ENCODE measurements at regions not wholly inside any gene's neighbourhood (a gene's known extent, or its start where the extent isn't known, plus 50 kb on each side); places are given as distances from the start of the nearest gene placed in this dataset.

DNA sequence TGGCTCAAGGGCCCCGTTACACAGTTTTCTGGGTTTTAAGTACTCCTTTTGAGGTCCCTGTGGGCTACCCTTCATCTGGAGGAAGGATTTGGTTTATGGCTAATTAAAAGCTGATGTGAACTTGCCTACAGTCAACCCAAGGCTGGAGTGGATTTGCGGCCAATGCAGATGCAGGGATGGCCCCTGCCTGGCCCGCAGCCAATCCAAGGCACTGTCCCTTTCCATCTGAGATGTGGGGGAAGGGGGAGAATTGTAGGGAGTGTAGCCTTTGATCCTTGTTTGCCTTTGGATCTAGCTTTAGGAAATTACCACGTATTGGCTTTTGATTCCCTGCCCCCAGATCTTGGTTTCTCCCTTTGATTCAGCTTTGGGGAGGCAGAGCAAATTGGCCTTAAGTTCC is 128.0 kb upstream of the GGTLC1 start:
- Histone ChIP-seq H3K27me3 (peaks cover 8% of the 10 kb centered on the region), H3K36me3 (no peaks in the 10 kb centered on the region), H3K9me3 (no peaks in the 10 kb centered on the region), H3K27ac (no peak overlapping the region), H3K4me3 (no peak overlapping the region), H3K4me1 (peaks cover 0 to 17% (median 13%) of the 10 kb centered on the region in 3 donors)
- ATAC-seq, result no peak
- TF ChIP-seq POLR2A (IDR thresholded peaks at IDR 0.05), result no peak
- no peak for TF ChIP-seq CTCF (IDR thresholded peaks at IDR 0.05)
- TF ChIP-seq EP300 (IDR thresholded peaks at IDR 0.05), result no peak
- no peak for TF ChIP-seq POLR2AphosphoS5 (IDR thresholded peaks at IDR 0.05)
- 86 to 94% methylated on average over 1 to 3 of the region's 4 CpGs for WGBS, 2 donors (ENCODE audit: low coverage in 1 of 2)

- 69% methylated on average over 2 of the region's 7 CpGs; no CpG with 5 or more reads in 1 of the 2 donors for WGBS, 2 donors (ENCODE audit: low coverage in 1 of 2)
- no peak for ATAC-seq
- H3K4me1 ChIP-seq, result no peaks in the 10 kb centered on the region
- TF ChIP-seq CTCF (IDR thresholded peaks at IDR 0.05) (no peak), POLR2A (IDR thresholded peaks at IDR 0.05) (no peak), EP300 (IDR thresholded peaks at IDR 0.05) (no peak), POLR2AphosphoS5 (IDR thresholded peaks at IDR 0.05) (no peak)
- H3K27me3 ChIP-seq, result no peaks in the 10 kb centered on the region
- H3K27ac ChIP-seq, result no peak overlapping the region
- no peaks in the 10 kb centered on the region for H3K36me3 ChIP-seq
- H3K9me3 ChIP-seq, result no peaks in the 10 kb centered on the region
- no peak overlapping the region for H3K4me3 ChIP-seq
Observed at GRCh38 chr20:24112360-24112759, 123.8 kb upstream of the GGTLC1 start.

GRCh38 chr20:24111858-24112257 is 123.3 kb upstream of the GGTLC1 start:
- H3K27me3 ChIP-seq, result no peaks in the 10 kb centered on the region
- WGBS, 2 donors (ENCODE audit: low coverage in 1 of 2), result 80% methylated on average over 1 to 2 of the region's 5 CpGs
- no peaks in the 10 kb centered on the region for H3K4me1 ChIP-seq
- TF ChIP-seq POLR2AphosphoS5 (IDR thresholded peaks at IDR 0.05) (no peak), CTCF (IDR thresholded peaks at IDR 0.05) (no peak), EP300 (IDR thresholded peaks at IDR 0.05) (no peak), POLR2A (IDR thresholded peaks at IDR 0.05) (no peak)
- no peak for ATAC-seq
- no peaks in the 10 kb centered on the region for H3K36me3 ChIP-seq
- no peaks in the 10 kb centered on the region for H3K9me3 ChIP-seq
- no peak overlapping the region for H3K27ac ChIP-seq
- no peak overlapping the region for H3K4me3 ChIP-seq

DNA sequence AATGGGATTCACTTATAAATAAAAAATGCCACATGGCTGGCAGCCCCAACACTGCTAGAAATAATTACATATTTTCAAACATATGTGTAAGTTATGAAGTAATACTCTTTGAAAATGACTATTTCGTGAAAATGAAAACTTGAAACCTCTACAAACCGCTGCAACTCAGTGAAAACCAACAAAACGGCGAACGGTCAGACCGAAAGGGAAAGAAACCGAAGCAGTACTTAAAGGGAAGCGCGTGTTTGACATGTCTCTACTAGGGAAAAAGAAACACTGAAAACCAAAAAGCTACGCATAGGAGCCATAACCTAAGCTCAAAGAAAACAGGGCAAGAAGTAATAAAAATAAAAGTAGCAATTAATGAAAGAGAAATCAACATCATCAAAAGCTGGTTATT is 121.0 kb upstream of the GGTLC1 start:
- 86 to 100% methylated on average over 5 to 10 of the region's 10 CpGs for WGBS, 2 donors (ENCODE audit: low coverage in 1 of 2)
- no peaks in the 10 kb centered on the region for H3K36me3 ChIP-seq
- H3K4me1 ChIP-seq, result no peaks in the 10 kb centered on the region
- no peaks in the 10 kb centered on the region for H3K9me3 ChIP-seq
- H3K4me3 ChIP-seq, result no peak overlapping the region
- no peak overlapping the region for H3K27ac ChIP-seq
- no peak for ATAC-seq
- no peak for TF ChIP-seq POLR2AphosphoS5 (IDR thresholded peaks at IDR 0.05)
- no peak for TF ChIP-seq POLR2A (IDR thresholded peaks at IDR 0.05)
- no peak for TF ChIP-seq CTCF (IDR thresholded peaks at IDR 0.05)
- TF ChIP-seq EP300 (IDR thresholded peaks at IDR 0.05), result no peak
- peaks cover 13% of the 10 kb centered on the region for H3K27me3 ChIP-seq

DNA sequence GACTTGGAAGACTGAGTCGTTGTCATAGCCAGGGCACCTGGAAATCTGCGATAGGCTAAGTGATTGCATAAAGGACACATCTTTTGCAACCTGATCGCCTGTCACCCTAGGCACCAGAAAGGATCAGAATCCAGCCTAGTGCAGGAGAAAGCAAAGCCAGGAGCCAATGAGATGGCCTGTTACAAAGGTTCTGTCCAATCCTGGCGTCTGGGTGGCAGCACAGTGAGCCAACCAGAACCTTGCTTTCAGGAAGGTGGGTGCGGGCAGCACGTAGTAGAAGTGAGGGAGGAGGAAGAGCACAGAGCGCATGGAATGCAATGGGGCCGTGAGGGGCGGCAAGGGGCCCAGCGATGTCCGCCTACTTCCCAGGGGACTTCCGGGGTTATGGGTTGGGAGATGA is 120.4 kb upstream of the GGTLC1 start:
- no peaks in the 10 kb centered on the region for H3K4me1 ChIP-seq
- no peak overlapping the region for H3K4me3 ChIP-seq
- peaks cover 18% of the 10 kb centered on the region for H3K27me3 ChIP-seq
- H3K27ac ChIP-seq, result no peak overlapping the region
- no peaks in the 10 kb centered on the region for H3K9me3 ChIP-seq
- WGBS, 2 donors (ENCODE audit: low coverage in 1 of 2), result 90 to 94% methylated on average over 7 to 8 of the region's 12 CpGs
- no peaks in the 10 kb centered on the region for H3K36me3 ChIP-seq
- no peak for ATAC-seq
- TF ChIP-seq EP300 (IDR thresholded peaks at IDR 0.05), result no peak
- TF ChIP-seq CTCF (IDR thresholded peaks at IDR 0.05), result no peak
- TF ChIP-seq POLR2A (IDR thresholded peaks at IDR 0.05), result no peak
- no peak for TF ChIP-seq POLR2AphosphoS5 (IDR thresholded peaks at IDR 0.05)

Measured in gastroesophageal sphincter (tissue), 4 donors.